ENCODE measurements at regions not wholly inside any gene's neighbourhood (a gene's known extent, or its start where the extent isn't known, plus 50 kb on each side); places are given as distances from the start of the nearest gene placed in this dataset.
"Not testable (repeated sequence)": the region's sequence is repeated elsewhere in the genome, so short reads cannot be mapped to it uniquely, and the experiment has no call there.

DNA sequence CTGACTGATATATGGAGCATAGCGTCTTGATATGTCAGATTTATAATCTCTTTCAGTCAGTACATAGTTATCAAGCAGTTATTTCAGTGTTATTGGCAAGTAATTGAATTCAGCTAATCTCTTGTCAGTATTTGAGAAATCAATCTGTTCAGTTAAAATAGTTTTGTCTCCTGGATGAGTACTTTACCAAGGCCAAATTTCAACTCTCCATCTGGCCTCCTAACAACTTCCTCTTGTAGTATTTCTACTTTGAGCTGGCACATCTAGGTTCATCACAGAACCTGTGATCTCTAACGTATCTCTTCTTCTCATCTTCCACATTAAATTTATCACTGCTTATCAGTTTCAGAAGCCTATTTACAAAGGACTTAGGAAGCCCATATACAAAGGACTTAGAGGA, 690.5 kb downstream of the C12orf50 start:
- no peaks in the 10 kb centered on the region for H3K36me3 Mint-ChIP-seq (ENCODE audit: low read depth)
- H3K9me3 Mint-ChIP-seq: no peaks in the 10 kb centered on the region
- intact Hi-C loops (cut with micrococcal nuclease): no loop called here
- H3K27ac Mint-ChIP-seq: no peak overlapping the region
- no peaks in the 10 kb centered on the region for H3K27me3 Mint-ChIP-seq (ENCODE audit: insufficient read depth)
- DNase-seq (ENCODE audit: low spot score): no peak
- no peak overlapping the region for H3K4me3 Mint-ChIP-seq
- no peaks in the 10 kb centered on the region for H3K4me1 Mint-ChIP-seq (ENCODE audit: low read depth)

DNA sequence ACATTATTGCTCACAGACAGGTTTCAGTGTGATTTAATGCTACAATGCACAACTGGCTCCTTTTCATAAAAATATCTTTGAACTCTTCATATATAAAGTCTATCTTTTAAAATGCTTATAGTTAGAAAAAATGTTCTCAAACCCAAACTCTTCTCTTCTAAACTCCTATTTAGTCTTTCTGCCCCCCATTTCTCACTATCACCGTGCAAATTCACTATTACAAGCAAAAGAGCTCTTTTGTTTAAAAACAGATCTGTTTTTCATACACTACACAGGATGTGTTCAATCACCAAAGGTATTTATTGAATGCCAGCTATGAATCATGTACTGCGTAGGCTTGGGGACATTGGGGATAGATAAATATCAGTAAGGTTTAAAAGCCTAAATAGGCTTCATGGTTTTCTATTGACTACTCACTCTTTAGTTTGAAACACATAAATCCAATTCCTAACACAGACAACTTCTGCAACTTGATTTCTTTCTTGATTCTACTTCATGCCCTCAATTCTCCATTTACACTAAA, 692.3 kb downstream of the C12orf50 start:
- no peaks in the 10 kb centered on the region for H3K36me3 Mint-ChIP-seq (ENCODE audit: low read depth)
- DNase-seq (ENCODE audit: low spot score): no peak
- no peak overlapping the region for H3K27ac Mint-ChIP-seq
- intact Hi-C loops (cut with micrococcal nuclease): no loop called here
- no peaks in the 10 kb centered on the region for H3K9me3 Mint-ChIP-seq
- H3K27me3 Mint-ChIP-seq (ENCODE audit: insufficient read depth): no peaks in the 10 kb centered on the region
- H3K4me3 Mint-ChIP-seq: no peak overlapping the region
- no peaks in the 10 kb centered on the region for H3K4me1 Mint-ChIP-seq (ENCODE audit: low read depth)

DNA sequence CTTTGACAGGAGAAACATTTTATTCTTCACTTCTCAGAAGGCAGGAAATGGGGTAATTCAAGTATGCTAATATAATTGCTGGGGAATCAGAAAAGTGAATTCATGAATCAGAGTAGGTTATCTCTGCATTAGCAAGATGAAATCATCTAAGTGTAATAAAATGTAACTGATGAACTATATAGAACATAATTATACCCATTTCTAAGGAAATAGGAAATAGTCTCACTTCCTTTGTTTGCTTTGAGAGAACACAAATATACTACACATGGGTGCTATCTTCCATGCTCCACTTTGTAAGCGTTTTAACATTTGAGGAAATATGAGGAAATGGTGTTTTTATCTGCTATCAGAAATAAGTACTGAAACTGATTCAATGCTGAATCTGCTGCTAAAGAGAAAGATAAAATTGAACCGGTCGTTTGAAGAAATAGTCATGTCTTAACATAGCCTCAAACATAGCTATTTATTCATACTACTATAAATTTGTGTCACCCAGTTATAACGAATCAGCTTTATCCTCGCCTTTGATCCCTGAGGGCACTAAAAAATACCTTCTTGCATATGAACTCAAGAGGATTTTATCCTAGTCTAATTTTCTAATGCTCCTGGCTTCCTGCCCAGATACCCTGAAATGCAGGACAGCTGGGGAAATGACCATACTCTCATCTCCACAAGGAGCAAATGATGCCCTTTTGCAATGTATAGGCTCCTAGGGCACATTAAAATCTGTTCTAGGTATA, 696.0 kb downstream of the C12orf50 start:
- intact Hi-C loops (cut with micrococcal nuclease): no loop called here
- no peaks in the 10 kb centered on the region for H3K27me3 Mint-ChIP-seq (ENCODE audit: insufficient read depth)
- H3K36me3 Mint-ChIP-seq (ENCODE audit: low read depth): no peaks in the 10 kb centered on the region
- DNase-seq (ENCODE audit: low spot score): no peak
- no peak overlapping the region for H3K4me3 Mint-ChIP-seq
- no peaks in the 10 kb centered on the region for H3K4me1 Mint-ChIP-seq (ENCODE audit: low read depth)
- no peaks in the 10 kb centered on the region for H3K9me3 Mint-ChIP-seq
- H3K27ac Mint-ChIP-seq: no peak overlapping the region

DNA sequence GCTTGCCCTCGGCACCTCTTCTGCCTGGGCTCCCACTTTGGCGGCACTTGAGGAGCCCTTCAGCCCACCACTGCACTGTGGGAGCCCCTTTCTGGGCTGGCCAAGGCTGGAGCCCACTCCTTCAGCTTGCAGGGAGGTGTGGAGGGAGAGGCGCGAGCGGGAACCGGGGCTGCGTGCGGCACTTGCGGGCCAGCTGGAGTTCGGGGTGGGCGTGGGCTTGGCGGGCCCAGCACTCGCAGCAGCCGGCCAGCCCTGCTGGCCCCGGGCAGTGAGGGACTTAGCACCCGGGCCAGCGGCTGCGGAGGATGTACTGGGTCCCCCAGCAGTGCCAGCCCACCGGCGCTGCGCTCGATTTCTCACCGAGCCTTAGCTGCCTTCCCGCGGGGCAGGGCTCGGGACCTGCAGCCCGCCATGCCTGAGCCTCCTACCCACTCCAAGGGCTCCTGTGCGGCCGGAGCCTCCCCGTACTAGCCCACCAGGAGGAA, 699.1 kb downstream of the C12orf50 start:
- H3K27ac Mint-ChIP-seq; H3K27me3 Mint-ChIP-seq (ENCODE audit: insufficient read depth); H3K9me3 Mint-ChIP-seq; intact Hi-C loops (cut with micrococcal nuclease); H3K4me1 Mint-ChIP-seq (ENCODE audit: low read depth); DNase-seq (ENCODE audit: low spot score); H3K4me3 Mint-ChIP-seq; H3K36me3 Mint-ChIP-seq (ENCODE audit: low read depth): not testable (repeated sequence)

DNA sequence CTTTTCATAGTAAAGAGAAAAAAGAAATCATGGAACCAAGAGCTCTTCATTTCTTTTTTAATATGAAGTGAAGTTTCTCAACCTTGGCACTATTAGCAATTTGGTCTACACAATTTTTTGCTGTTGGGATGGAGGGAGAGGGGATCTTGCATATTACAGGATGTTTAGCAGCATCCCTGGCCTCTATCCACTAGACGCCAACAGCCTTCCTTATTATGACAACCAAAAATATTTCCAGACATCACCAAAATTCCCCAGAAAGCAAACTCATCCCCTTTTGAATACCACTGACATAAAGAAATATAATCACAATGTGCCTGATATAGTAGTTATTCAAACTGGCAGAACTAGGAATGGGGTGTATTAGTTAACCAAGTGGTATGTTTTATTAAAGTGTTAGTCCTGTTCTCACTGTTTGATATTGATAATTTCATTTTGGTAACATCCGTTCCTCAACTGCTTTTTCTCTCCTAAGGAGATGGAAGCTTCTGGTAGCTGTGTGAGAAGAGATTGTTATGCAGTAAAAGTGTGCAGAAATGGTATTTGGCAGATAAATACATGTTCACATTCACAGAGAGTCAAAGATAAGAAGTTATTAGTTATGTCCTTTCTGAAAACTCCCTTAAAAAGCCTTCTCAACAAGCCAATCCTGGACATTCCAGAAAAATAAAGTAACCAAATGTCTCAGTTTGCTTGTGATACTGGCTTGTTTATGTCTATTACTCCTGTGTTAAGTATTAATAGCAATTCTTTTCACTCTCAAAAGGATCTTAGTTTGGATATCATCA, 699.9 kb downstream of the C12orf50 start:
- no peaks in the 10 kb centered on the region for H3K36me3 Mint-ChIP-seq (ENCODE audit: low read depth)
- no peak overlapping the region for H3K4me3 Mint-ChIP-seq
- no peak for DNase-seq (ENCODE audit: low spot score)
- H3K4me1 Mint-ChIP-seq (ENCODE audit: low read depth): no peaks in the 10 kb centered on the region
- H3K27ac Mint-ChIP-seq: no peak overlapping the region
- no peaks in the 10 kb centered on the region for H3K9me3 Mint-ChIP-seq
- no peaks in the 10 kb centered on the region for H3K27me3 Mint-ChIP-seq (ENCODE audit: insufficient read depth)
- intact Hi-C loops (cut with micrococcal nuclease): no loop called here

DNA sequence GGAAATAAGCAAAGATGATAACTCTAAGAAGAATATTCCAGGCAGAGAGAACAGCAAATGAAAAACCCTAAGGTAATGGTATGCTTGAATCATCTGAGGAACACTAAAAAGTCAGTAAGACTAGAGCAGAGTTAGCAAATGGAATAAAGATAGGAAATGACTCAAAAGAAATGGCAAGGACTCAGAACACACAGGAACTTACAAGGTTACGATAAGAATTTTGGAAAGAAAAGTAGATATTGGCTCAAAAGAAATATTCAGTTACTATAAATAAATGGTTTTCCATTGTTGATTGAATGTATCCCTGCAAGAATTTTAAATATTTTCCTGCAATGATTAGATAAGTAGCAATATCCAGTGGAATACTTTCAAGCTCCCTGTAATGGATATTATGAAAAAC, 705.8 kb downstream of the C12orf50 start:
- no peak for DNase-seq (ENCODE audit: low spot score)
- Mint-ChIP-seq H3K36me3 (ENCODE audit: low read depth) (no peaks in the 10 kb centered on the region), H3K27ac (no peak overlapping the region), H3K9me3 (no peaks in the 10 kb centered on the region), H3K27me3 (ENCODE audit: insufficient read depth) (no peaks in the 10 kb centered on the region), H3K4me1 (ENCODE audit: low read depth) (no peaks in the 10 kb centered on the region), H3K4me3 (no peak overlapping the region)
- intact Hi-C loops (cut with micrococcal nuclease): no loop called here

DNA sequence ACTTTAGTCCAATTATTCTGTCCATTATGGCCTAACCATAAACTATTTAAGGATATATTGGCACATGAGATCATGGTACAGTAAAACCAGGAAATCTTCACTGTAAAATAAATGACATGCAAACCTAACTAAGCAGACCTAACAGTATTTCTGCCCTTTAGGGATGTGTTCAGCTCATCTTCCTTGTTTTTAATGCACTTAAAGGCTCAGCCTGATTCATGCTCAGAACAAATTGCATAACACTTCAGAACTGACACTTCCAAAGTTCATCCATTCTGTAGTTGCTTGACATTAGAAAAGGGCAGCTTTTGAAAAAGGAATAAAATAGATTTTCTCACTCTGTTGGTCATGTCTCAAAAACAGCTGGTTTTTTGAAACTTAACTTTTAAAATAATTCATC, 708.5 kb downstream of the C12orf50 start:
- intact Hi-C loops (cut with micrococcal nuclease): no loop called here
- Mint-ChIP-seq H3K9me3 (no peaks in the 10 kb centered on the region), H3K36me3 (ENCODE audit: low read depth) (no peaks in the 10 kb centered on the region), H3K4me3 (no peak overlapping the region), H3K4me1 (ENCODE audit: low read depth) (no peaks in the 10 kb centered on the region), H3K27ac (no peak overlapping the region), H3K27me3 (ENCODE audit: insufficient read depth) (no peaks in the 10 kb centered on the region)
- no peak for DNase-seq (ENCODE audit: low spot score)

DNA sequence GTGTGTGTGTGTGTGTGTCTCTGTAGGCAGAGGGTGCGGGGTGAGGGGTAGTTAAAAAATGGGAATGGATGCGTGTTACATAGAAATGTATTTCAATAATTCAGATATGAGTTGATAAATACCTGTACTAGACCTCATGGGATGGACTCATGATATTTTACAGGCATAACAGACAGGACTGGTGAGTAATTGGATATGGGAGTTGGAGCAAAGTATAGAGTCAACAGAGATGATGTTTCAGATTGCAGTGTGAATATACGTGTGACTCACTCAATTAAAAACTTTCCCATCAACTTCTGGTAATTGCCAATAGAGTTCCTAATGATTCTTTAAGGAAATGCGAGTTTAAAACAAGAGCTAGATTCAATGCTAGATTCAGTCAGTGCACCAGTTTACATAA, 711.9 kb downstream of the C12orf50 start:
- H3K4me3 Mint-ChIP-seq: no peak overlapping the region
- H3K9me3 Mint-ChIP-seq: no peaks in the 10 kb centered on the region
- no peaks in the 10 kb centered on the region for H3K4me1 Mint-ChIP-seq (ENCODE audit: low read depth)
- DNase-seq (ENCODE audit: low spot score): no peak
- no peaks in the 10 kb centered on the region for H3K36me3 Mint-ChIP-seq (ENCODE audit: low read depth)
- H3K27me3 Mint-ChIP-seq (ENCODE audit: insufficient read depth): no peaks in the 10 kb centered on the region
- intact Hi-C loops (cut with micrococcal nuclease): no loop called here
- no peak overlapping the region for H3K27ac Mint-ChIP-seq

DNA sequence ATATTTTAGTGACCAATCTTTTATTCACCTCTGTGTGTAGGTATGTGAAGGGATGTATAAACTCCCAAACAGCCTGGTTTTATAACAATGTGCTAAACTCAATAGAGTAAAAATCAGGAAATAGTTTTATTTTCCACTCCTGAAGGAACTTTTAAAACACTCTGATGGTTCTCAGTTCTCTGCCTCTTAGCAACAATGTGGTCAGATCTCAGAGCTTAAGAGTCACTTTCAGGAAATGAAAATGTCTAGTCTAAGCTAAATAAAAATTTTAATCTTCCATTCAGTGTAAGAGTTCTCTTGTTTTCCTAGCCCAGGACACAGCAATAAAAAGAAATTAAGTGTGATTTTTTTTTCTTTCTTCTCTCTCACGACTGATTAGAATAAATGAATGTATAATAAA, 718.0 kb downstream of the C12orf50 start:
- Mint-ChIP-seq H3K27me3 (ENCODE audit: insufficient read depth) (no peaks in the 10 kb centered on the region), H3K36me3 (ENCODE audit: low read depth) (no peaks in the 10 kb centered on the region), H3K27ac (no peak overlapping the region), H3K4me3 (no peak overlapping the region), H3K4me1 (ENCODE audit: low read depth) (no peaks in the 10 kb centered on the region), H3K9me3 (no peaks in the 10 kb centered on the region)
- no peak for DNase-seq (ENCODE audit: low spot score)
- intact Hi-C loops (cut with micrococcal nuclease): no loop called here

DNA sequence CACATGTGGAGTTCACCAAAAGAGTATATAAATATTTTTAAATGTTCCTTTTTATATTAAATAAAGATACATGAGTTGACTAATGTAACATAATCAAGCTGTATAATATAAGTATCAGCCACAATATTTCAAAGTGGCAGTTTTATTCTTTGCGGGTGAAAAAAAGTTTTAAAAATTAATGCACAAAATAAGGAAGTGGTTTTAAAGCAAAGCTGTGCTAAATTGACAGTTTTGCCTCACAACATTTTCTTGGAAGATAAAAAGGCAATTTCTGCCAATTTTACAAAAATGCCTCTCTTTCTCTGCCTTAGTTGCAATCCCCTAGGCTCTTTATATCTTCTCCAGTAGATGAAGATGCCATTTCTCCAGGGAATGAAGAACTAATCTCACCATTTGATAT, 719.1 kb downstream of the C12orf50 start:
- no peak overlapping the region for H3K4me3 Mint-ChIP-seq
- intact Hi-C loops (cut with micrococcal nuclease): no loop called here
- no peaks in the 10 kb centered on the region for H3K4me1 Mint-ChIP-seq (ENCODE audit: low read depth)
- H3K36me3 Mint-ChIP-seq (ENCODE audit: low read depth): no peaks in the 10 kb centered on the region
- no peak overlapping the region for H3K27ac Mint-ChIP-seq
- no peak for DNase-seq (ENCODE audit: low spot score)
- H3K9me3 Mint-ChIP-seq: no peaks in the 10 kb centered on the region
- H3K27me3 Mint-ChIP-seq (ENCODE audit: insufficient read depth): no peaks in the 10 kb centered on the region

DNA sequence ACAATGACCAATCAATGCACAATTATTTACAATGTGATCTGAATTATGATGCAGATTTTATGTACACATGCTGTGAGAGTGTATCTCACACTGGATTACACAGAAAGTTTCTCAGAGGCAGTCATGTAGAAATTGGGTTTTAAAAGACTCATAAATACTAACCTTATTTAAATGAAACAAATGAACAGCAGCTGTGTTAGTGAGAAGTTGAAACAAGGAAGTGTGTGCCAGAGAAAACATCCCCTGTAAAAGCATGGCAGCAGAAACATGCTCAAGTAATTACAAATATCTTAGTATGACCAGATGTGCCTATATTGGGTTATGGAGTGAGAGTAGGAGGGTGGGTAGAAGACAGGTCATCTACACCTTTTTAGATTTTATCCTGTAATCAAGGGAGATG, 723.7 kb downstream of the C12orf50 start:
- Mint-ChIP-seq H3K4me3 (no peak overlapping the region), H3K4me1 (ENCODE audit: low read depth) (no peaks in the 10 kb centered on the region), H3K9me3 (no peaks in the 10 kb centered on the region), H3K27ac (no peak overlapping the region), H3K27me3 (ENCODE audit: insufficient read depth) (no peaks in the 10 kb centered on the region), H3K36me3 (ENCODE audit: low read depth) (no peaks in the 10 kb centered on the region)
- no peak for DNase-seq (ENCODE audit: low spot score)
- intact Hi-C loops (cut with micrococcal nuclease): no loop called here

DNA sequence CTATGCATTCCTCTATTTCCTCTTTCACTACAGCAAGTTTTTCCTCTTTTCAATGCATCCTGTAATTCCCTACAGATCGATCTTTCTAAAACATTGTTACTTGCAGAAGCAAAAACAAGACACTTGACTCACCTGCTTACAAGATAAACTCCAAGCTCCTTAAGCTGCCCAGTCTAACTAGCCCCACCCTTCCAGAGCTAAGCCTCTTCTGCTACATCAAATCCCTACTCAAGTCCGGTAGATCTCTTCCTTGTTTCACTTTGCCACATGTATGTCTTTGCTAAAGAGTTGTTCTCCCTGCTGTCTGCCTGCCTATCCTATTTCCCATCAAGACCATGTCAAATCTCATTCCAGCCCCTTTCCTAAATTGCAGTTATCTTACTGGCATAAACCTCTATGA, 724.8 kb downstream of the C12orf50 start:
- Mint-ChIP-seq H3K27me3 (ENCODE audit: insufficient read depth) (no peaks in the 10 kb centered on the region), H3K36me3 (ENCODE audit: low read depth) (no peaks in the 10 kb centered on the region), H3K4me1 (ENCODE audit: low read depth) (no peaks in the 10 kb centered on the region), H3K9me3 (no peaks in the 10 kb centered on the region), H3K27ac (no peak overlapping the region), H3K4me3 (no peak overlapping the region)
- no peak for DNase-seq (ENCODE audit: low spot score)
- intact Hi-C loops (cut with micrococcal nuclease): no loop called here

DNA sequence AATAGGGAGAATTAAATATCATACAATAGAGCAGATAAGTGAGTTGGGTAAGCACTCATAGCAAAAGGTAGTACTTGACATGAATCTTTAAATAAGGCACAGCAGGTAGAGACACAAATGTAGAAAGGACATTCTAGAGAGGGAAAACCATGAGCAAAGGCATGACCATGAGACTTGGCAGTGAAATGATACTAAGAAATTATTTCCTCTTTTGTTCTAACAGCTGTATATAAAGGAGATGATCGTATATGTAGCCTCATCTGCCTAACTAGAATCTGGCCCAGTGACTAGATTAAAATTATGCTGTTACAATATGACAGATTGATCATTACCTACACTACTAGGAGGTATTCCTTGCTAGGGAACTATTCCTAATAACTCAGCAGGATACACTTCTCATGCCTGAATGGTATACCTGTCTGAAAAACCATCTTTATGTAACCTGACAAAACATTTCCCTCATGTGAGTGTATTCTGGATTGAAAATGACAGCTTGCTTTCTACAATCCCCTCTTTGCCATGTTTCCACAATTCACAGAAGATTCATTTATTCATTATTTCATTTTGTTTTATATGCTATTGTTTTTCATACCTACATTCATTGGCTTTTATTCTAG, 725.7 kb downstream of the C12orf50 start:
- Mint-ChIP-seq H3K27ac (no peak overlapping the region), H3K27me3 (ENCODE audit: insufficient read depth) (no peaks in the 10 kb centered on the region), H3K9me3 (no peaks in the 10 kb centered on the region), H3K4me1 (ENCODE audit: low read depth) (no peaks in the 10 kb centered on the region), H3K4me3 (no peak overlapping the region), H3K36me3 (ENCODE audit: low read depth) (no peaks in the 10 kb centered on the region)
- intact Hi-C loops (cut with micrococcal nuclease): no loop called here
- DNase-seq (ENCODE audit: low spot score): no peak

All from activated T-helper 1 cell treated with anti-CD3 and anti-CD28 coated beads, Interleukin-12 subunit alpha, Interleukin-12 subunit beta, Interleukin-2, Interleukin-4 antibody, amounts not matched to agents 30 ng/mL and 10 ng/mL and 1 ng/mL, durations not matched to agents 14 hours and 24 hours and 36 hours (primary cell).